CD8-positive, alpha-beta memory T cell (primary cell): ENCODE measurements at regions not wholly inside any gene's neighbourhood (a gene's known extent, or its start where the extent isn't known, plus 50 kb on each side); places are given as distances from the start of the nearest gene placed in this dataset.

Experiments
- CTCF ChIA-PET: fragments of 350-600 bp; sonication (Branson Sonifier 250); formaldehyde crosslinking; loops from one replicate; lab custom pipeline; 2021; ENCODE audit warnings: antibody characterized with exemption; lab: Charles Lee
- POLR2A ChIA-PET: fragments of 350-600 bp; sonication (Branson Sonifier 250); formaldehyde crosslinking; loops from one replicate; lab custom pipeline; 2021; ENCODE audit warnings: antibody characterized with exemption; lab: Charles Lee
- DNase-seq, 5 donors: peaks; one replicate each; pipeline versions ENCODE4 v3.0.0 to v3.0.0-alpha.2; 2020 to 2022; ENCODE audit warnings: mixed read lengths in 1 of 5
- H3K27ac ChIP-seq: one replicate; pipeline ENCODE4 v1.7.0; 2013; ENCODE audit warnings: low read depth, mild to moderate bottlenecking, low read length, moderate library complexity
- H3K27me3 ChIP-seq: 2 replicates; pipeline ENCODE4 v1.7.0; 2013; ENCODE audit warnings: low read length, mild to moderate bottlenecking; ENCODE audit not compliant: insufficient read depth, poor library complexity, severe bottlenecking
- H3K36me3 ChIP-seq: 2 replicates; pipeline ENCODE4 v1.7.0; 2013; ENCODE audit warnings: mild to moderate bottlenecking, low read length, moderate library complexity; ENCODE audit not compliant: insufficient read depth
- H3K4me1 ChIP-seq: 2 replicates; pipeline ENCODE4 v1.7.0; 2013; ENCODE audit warnings: mild to moderate bottlenecking, low read length, moderate library complexity; ENCODE audit not compliant: insufficient read depth
- H3K4me3 ChIP-seq: 2 replicates; pipeline ENCODE4 v1.7.0; 2013; ENCODE audit warnings: mild to moderate bottlenecking, low read length
- H3K9me3 ChIP-seq: 2 replicates; pipeline ENCODE4 v1.7.0; 2013; ENCODE audit warnings: mild to moderate bottlenecking, low read length
- H3K27ac Mint-ChIP-seq, 8 donors: one replicate each; pipeline ENCODE4 v1.8.0; 2020 to 2021; ENCODE audit warnings: mixed read lengths in 8 of 8, mild to moderate bottlenecking in 6 of 8, inconsistent platforms in 3 of 8, moderate library complexity in 3 of 8
- H3K27me3 Mint-ChIP-seq, 2 donors: one replicate each; pipeline ENCODE4 v1.8.0; 2020 to 2021; ENCODE audit warnings: mixed read lengths in 2 of 2, mild to moderate bottlenecking in 1 of 2, moderate library complexity in 1 of 2
- H3K36me3 Mint-ChIP-seq, 3 donors: one replicate each; pipeline ENCODE4 v1.8.0; 2020 to 2021; ENCODE audit warnings: mixed read lengths in 3 of 3, inconsistent platforms in 1 of 3, mild to moderate bottlenecking in 1 of 3
- H3K4me1 Mint-ChIP-seq, 3 donors: one replicate each; pipeline ENCODE4 v1.8.0; 2020 to 2021; ENCODE audit warnings: mixed read lengths in 3 of 3, inconsistent platforms in 1 of 3, mild to moderate bottlenecking in 1 of 3
- H3K4me3 Mint-ChIP-seq, 7 donors: one replicate each; pipeline ENCODE4 v1.8.0; 2020 to 2021; ENCODE audit warnings: mixed read lengths in 7 of 7, mild to moderate bottlenecking in 6 of 7, moderate library complexity in 4 of 7, inconsistent platforms in 2 of 7
- H3K9me3 Mint-ChIP-seq, 5 donors: one replicate each; pipeline ENCODE4 v1.8.0; 2020 to 2022; ENCODE audit warnings: mixed read lengths in 5 of 5, mild to moderate bottlenecking in 3 of 5, moderate library complexity in 2 of 5, inconsistent platforms in 1 of 5

- no peaks in the 10 kb centered on the region for H3K27me3 ChIP-seq
- H3K4me1 ChIP-seq: no peaks in the 10 kb centered on the region
- H3K9me3 Mint-ChIP-seq: peaks cover 0 to 4% (median 2%) of the 10 kb centered on the region in 5 donors
- DNase-seq: no peak
- H3K27ac Mint-ChIP-seq: no peak overlapping the region
- no peaks in the 10 kb centered on the region for H3K36me3 ChIP-seq
- H3K9me3 ChIP-seq: no peaks in the 10 kb centered on the region
- POLR2A ChIA-PET: no interaction called here
- no peaks in the 10 kb centered on the region for H3K27me3 Mint-ChIP-seq
- H3K36me3 Mint-ChIP-seq: no peaks in the 10 kb centered on the region
- CTCF ChIA-PET: no interaction called here
- H3K4me3 Mint-ChIP-seq: no peak overlapping the region
- no peaks in the 10 kb centered on the region for H3K4me1 Mint-ChIP-seq
- H3K27ac ChIP-seq: no peak overlapping the region
- H3K4me3 ChIP-seq: no peak overlapping the region
Observed at GRCh38 chr3:87468235-87468634, 191.9 kb upstream of the POU1F1 start.

- H3K36me3 ChIP-seq: no peaks in the 10 kb centered on the region
- Mint-ChIP-seq H3K4me3 (no peak overlapping the region), H3K27ac (no peak overlapping the region), H3K4me1 (no peaks in the 10 kb centered on the region), H3K27me3 (no peaks in the 10 kb centered on the region), H3K36me3 (no peaks in the 10 kb centered on the region), H3K9me3 (peaks cover 0 to 6% (median 0%) of the 10 kb centered on the region in 5 donors)
- H3K27me3 ChIP-seq: no peaks in the 10 kb centered on the region
- no peaks in the 10 kb centered on the region for H3K4me1 ChIP-seq
- DNase-seq: no peak
- no peak overlapping the region for H3K4me3 ChIP-seq
- no peaks in the 10 kb centered on the region for H3K9me3 ChIP-seq
- CTCF ChIA-PET: no interaction called here
- H3K27ac ChIP-seq: no peak overlapping the region
- POLR2A ChIA-PET: no interaction called here
Observed at GRCh38 chr3:87462228-87462627, 185.8 kb upstream of the POU1F1 start.

- POLR2A ChIA-PET: no interaction called here
- Histone ChIP-seq H3K4me1 (no peaks in the 10 kb centered on the region), H3K36me3 (no peaks in the 10 kb centered on the region), H3K4me3 (no peak overlapping the region), H3K27ac (no peak overlapping the region), H3K9me3 (no peaks in the 10 kb centered on the region), H3K27me3 (no peaks in the 10 kb centered on the region)
- no peaks in the 10 kb centered on the region for H3K27me3 Mint-ChIP-seq
- peaks cover 0 to 9% (median 0%) of the 10 kb centered on the region in 5 donors for H3K9me3 Mint-ChIP-seq
- H3K27ac Mint-ChIP-seq: no peak overlapping the region
- H3K36me3 Mint-ChIP-seq: no peaks in the 10 kb centered on the region
- H3K4me3 Mint-ChIP-seq: no peak overlapping the region
- no peaks in the 10 kb centered on the region for H3K4me1 Mint-ChIP-seq
- no peak for DNase-seq
- CTCF ChIA-PET: no interaction called here
Observed at GRCh38 chr3:87461443-87461842, 185.1 kb upstream of the POU1F1 start.

- H3K27me3 Mint-ChIP-seq: no peaks in the 10 kb centered on the region
- Histone ChIP-seq H3K4me3 (no peak overlapping the region), H3K27me3 (no peaks in the 10 kb centered on the region), H3K27ac (no peak overlapping the region), H3K4me1 (no peaks in the 10 kb centered on the region), H3K9me3 (no peaks in the 10 kb centered on the region), H3K36me3 (no peaks in the 10 kb centered on the region)
- no peaks in the 10 kb centered on the region for H3K4me1 Mint-ChIP-seq
- ChIA-PET POLR2A (no interaction called here), CTCF (no interaction called here)
- H3K9me3 Mint-ChIP-seq: peaks cover 0 to 12% (median 0%) of the 10 kb centered on the region in 5 donors
- DNase-seq: no peak
- no peaks in the 10 kb centered on the region for H3K36me3 Mint-ChIP-seq
- H3K4me3 Mint-ChIP-seq: no peak overlapping the region
- no peak overlapping the region for H3K27ac Mint-ChIP-seq
Observed at GRCh38 chr3:87461036-87461435, 184.7 kb upstream of the POU1F1 start.

- Mint-ChIP-seq H3K4me1 (no peaks in the 10 kb centered on the region), H3K9me3 (peaks cover 0 to 14% (median 10%) of the 10 kb centered on the region in 5 donors), H3K4me3 (no peak overlapping the region), H3K36me3 (no peaks in the 10 kb centered on the region), H3K27me3 (no peaks in the 10 kb centered on the region), H3K27ac (no peak overlapping the region)
- H3K4me3 ChIP-seq: no peak overlapping the region
- ChIA-PET CTCF (no interaction called here), POLR2A (no interaction called here)
- no peaks in the 10 kb centered on the region for H3K27me3 ChIP-seq
- H3K36me3 ChIP-seq: no peaks in the 10 kb centered on the region
- DNase-seq: no peak
- no peaks in the 10 kb centered on the region for H3K9me3 ChIP-seq
- H3K27ac ChIP-seq: no peak overlapping the region
- H3K4me1 ChIP-seq: no peaks in the 10 kb centered on the region
Observed at GRCh38 chr3:87448558-87448957, 172.2 kb upstream of the POU1F1 start.

GRCh38 chr3:87446849-87447387 is 170.5 kb upstream of the POU1F1 start:
- Histone ChIP-seq H3K27ac (no peak overlapping the region), H3K36me3 (no peaks in the 10 kb centered on the region), H3K4me1 (no peaks in the 10 kb centered on the region), H3K4me3 (no peak overlapping the region), H3K9me3 (no peaks in the 10 kb centered on the region), H3K27me3 (no peaks in the 10 kb centered on the region)
- Mint-ChIP-seq H3K4me3 (no peak overlapping the region), H3K36me3 (no peaks in the 10 kb centered on the region), H3K27me3 (no peaks in the 10 kb centered on the region), H3K27ac (no peak overlapping the region), H3K9me3 (peaks cover 0 to 14% (median 10%) of the 10 kb centered on the region in 5 donors), H3K4me1 (no peaks in the 10 kb centered on the region)
- ChIA-PET POLR2A (no interaction called here), CTCF (no interaction called here)
- no peak for DNase-seq

GRCh38 chr3:87442470-87442869 is 166.1 kb upstream of the POU1F1 start:
- POLR2A ChIA-PET: no interaction called here
- Mint-ChIP-seq H3K4me3 (no peak overlapping the region), H3K4me1 (no peaks in the 10 kb centered on the region), H3K27me3 (no peaks in the 10 kb centered on the region), H3K27ac (no peak overlapping the region), H3K36me3 (no peaks in the 10 kb centered on the region), H3K9me3 (peaks cover 2 to 10% (median 5%) of the 10 kb centered on the region in 5 donors)
- H3K27me3 ChIP-seq: no peaks in the 10 kb centered on the region
- no peak for DNase-seq
- no peaks in the 10 kb centered on the region for H3K4me1 ChIP-seq
- no peak overlapping the region for H3K27ac ChIP-seq
- no peaks in the 10 kb centered on the region for H3K36me3 ChIP-seq
- H3K4me3 ChIP-seq: no peak overlapping the region
- no peaks in the 10 kb centered on the region for H3K9me3 ChIP-seq
- CTCF ChIA-PET: no interaction called here

- H3K27ac ChIP-seq: no peak overlapping the region
- CTCF ChIA-PET: no interaction called here
- H3K9me3 ChIP-seq: no peaks in the 10 kb centered on the region
- no peaks in the 10 kb centered on the region for H3K4me1 ChIP-seq
- no peak for DNase-seq
- H3K4me3 Mint-ChIP-seq: no peak overlapping the region
- H3K27me3 Mint-ChIP-seq: no peaks in the 10 kb centered on the region
- H3K27ac Mint-ChIP-seq: peak overlapping the region in 1 of 8 donors; percentile 18
- no peaks in the 10 kb centered on the region for H3K27me3 ChIP-seq
- no peaks in the 10 kb centered on the region for H3K36me3 Mint-ChIP-seq
- POLR2A ChIA-PET: no interaction called here
- H3K4me3 ChIP-seq: no peak overlapping the region
- H3K36me3 ChIP-seq: no peaks in the 10 kb centered on the region
- no peaks in the 10 kb centered on the region for H3K4me1 Mint-ChIP-seq
- H3K9me3 Mint-ChIP-seq: peaks cover 0 to 2% (median 0%) of the 10 kb centered on the region in 5 donors
Observed at GRCh38 chr3:87437765-87438164, 161.4 kb upstream of the POU1F1 start.
